ENCODE measurements at regions not wholly inside any gene's neighbourhood (a gene's known extent, or its start where the extent isn't known, plus 50 kb on each side); places are given as distances from the start of the nearest gene placed in this dataset.
"Not testable (repeated sequence)": the region's sequence is repeated elsewhere in the genome, so short reads cannot be mapped to it uniquely, and the experiment has no call there.

DNA sequence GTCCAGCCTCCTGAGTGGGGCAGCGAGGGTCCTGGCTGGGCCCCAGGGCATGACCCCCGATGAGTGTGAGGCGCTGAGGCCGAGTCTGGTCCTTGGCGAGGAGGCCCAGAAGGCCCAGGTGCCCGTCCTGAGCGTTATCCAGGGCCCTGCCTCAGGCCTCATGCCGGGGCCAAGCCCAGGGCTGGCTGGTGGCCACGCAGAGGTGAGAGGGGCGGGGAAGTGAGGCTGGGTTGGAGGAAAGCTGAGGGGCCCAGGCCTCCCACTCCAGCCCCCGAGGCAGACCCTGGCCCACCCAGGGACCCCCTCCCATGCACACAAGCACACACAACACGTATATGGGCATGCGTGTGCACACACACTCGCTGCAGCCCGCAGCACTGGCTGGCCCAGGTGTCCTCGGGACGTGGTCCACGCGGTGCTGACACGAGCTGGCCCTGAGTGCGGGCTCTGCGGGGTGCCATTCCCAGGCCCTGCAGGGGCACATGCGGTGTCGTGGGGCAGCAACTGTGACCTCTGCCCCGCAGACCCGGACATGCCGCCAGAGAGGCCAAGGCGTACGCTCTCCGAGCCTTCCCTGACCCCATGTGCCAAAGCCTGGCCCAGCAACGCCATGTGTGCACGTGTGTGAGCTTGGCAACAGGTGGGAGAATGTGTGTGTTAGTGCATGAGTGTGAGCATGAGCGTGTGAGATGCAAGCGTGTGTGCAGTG, 160.2 kb downstream of the TMEM121 start:
- TF ChIP-seq, protein P1, sequence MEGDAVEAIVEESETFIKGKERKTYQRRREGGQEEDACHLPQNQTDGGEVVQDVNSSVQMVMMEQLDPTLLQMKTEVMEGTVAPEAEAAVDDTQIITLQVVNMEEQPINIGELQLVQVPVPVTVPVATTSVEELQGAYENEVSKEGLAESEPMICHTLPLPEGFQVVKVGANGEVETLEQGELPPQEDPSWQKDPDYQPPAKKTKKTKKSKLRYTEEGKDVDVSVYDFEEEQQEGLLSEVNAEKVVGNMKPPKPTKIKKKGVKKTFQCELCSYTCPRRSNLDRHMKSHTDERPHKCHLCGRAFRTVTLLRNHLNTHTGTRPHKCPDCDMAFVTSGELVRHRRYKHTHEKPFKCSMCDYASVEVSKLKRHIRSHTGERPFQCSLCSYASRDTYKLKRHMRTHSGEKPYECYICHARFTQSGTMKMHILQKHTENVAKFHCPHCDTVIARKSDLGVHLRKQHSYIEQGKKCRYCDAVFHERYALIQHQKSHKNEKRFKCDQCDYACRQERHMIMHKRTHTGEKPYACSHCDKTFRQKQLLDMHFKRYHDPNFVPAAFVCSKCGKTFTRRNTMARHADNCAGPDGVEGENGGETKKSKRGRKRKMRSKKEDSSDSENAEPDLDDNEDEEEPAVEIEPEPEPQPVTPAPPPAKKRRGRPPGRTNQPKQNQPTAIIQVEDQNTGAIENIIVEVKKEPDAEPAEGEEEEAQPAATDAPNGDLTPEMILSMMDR (IDR thresholded peaks at IDR 0.05): not testable (repeated sequence)
- not testable (repeated sequence) for TF ChIP-seq POLR2A (IDR thresholded peaks at IDR 0.05)
